ENCODE measurements at regions not wholly inside any gene's neighbourhood (a gene's known extent, or its start where the extent isn't known, plus 50 kb on each side); places are given as distances from the start of the nearest gene placed in this dataset.

- no peaks in the 10 kb centered on the region for H3K27me3 Mint-ChIP-seq
- POLR2A ChIA-PET, result no interaction called here
- intact Hi-C loops (cut with micrococcal nuclease), result no loop called here
- no peak overlapping the region for H3K4me3 Mint-ChIP-seq
- ATAC-seq (no peak), DNase-seq (no peak)
- TF ChIP-seq CTCF (IDR thresholded peaks at IDR 0.05), result no peak
- no peaks in the 10 kb centered on the region for H3K36me3 Mint-ChIP-seq (ENCODE audit: low read depth)
- CTCF ChIA-PET, result no interaction called here
- H3K9me3 Mint-ChIP-seq, result peaks cover 9% of the 10 kb centered on the region
- H3K27ac Mint-ChIP-seq, result no peak overlapping the region
- no peaks in the 10 kb centered on the region for H3K4me1 Mint-ChIP-seq (ENCODE audit: low read depth)
Observed at GRCh38 chr11:98703779-98704556, 316.8 kb upstream of the CNTN5 start.

- H3K27me3 Mint-ChIP-seq, result no peaks in the 10 kb centered on the region
- ChIA-PET CTCF (no interaction called here), POLR2A (no interaction called here)
- no peak for DNase-seq
- TF ChIP-seq CTCF (IDR thresholded peaks at IDR 0.05), result no peak
- no peaks in the 10 kb centered on the region for H3K4me1 Mint-ChIP-seq (ENCODE audit: low read depth)
- no peak overlapping the region for H3K27ac Mint-ChIP-seq
- H3K9me3 Mint-ChIP-seq, result peaks cover 10% of the 10 kb centered on the region
- H3K4me3 Mint-ChIP-seq, result no peak overlapping the region
- ATAC-seq, result no peak
- H3K36me3 Mint-ChIP-seq (ENCODE audit: low read depth), result no peaks in the 10 kb centered on the region
- intact Hi-C loops (cut with micrococcal nuclease), result no loop called here
Observed at GRCh38 chr11:98710026-98710425, 310.7 kb upstream of the CNTN5 start.

GRCh38 chr11:98710986-98711385 is 309.8 kb upstream of the CNTN5 start:
- no peaks in the 10 kb centered on the region for H3K27me3 Mint-ChIP-seq

GRCh38 chr11:98720951-98721350 is 299.8 kb upstream of the CNTN5 start:
- ChIA-PET CTCF (no interaction called here), POLR2A (no interaction called here)
- no peak overlapping the region for H3K4me3 Mint-ChIP-seq
- H3K4me1 Mint-ChIP-seq (ENCODE audit: low read depth), result no peaks in the 10 kb centered on the region
- ATAC-seq (no peak), DNase-seq (no peak)
- no peak for TF ChIP-seq CTCF (IDR thresholded peaks at IDR 0.05)
- intact Hi-C loops (cut with micrococcal nuclease), result no loop called here
- H3K27me3 Mint-ChIP-seq, result no peaks in the 10 kb centered on the region
- H3K9me3 Mint-ChIP-seq, result peaks cover 7% of the 10 kb centered on the region
- no peaks in the 10 kb centered on the region for H3K36me3 Mint-ChIP-seq (ENCODE audit: low read depth)
- no peak overlapping the region for H3K27ac Mint-ChIP-seq

More at GRCh38 chr11:98710986-98711385, 309.8 kb upstream of the CNTN5 start:
- no peak for TF ChIP-seq CTCF (IDR thresholded peaks at IDR 0.05)
- no peaks in the 10 kb centered on the region for H3K36me3 Mint-ChIP-seq (ENCODE audit: low read depth)
- intact Hi-C loops (cut with micrococcal nuclease), result no loop called here
- no peak overlapping the region for H3K27ac Mint-ChIP-seq
- ATAC-seq (no peak), DNase-seq (no peak)
- ChIA-PET POLR2A (no interaction called here), CTCF (no interaction called here)
- H3K4me3 Mint-ChIP-seq, result no peak overlapping the region
- no peaks in the 10 kb centered on the region for H3K4me1 Mint-ChIP-seq (ENCODE audit: low read depth)
- H3K9me3 Mint-ChIP-seq, result peaks cover 20% of the 10 kb centered on the region

- no peaks in the 10 kb centered on the region for H3K4me1 Mint-ChIP-seq (ENCODE audit: low read depth)
- H3K27ac Mint-ChIP-seq, result no peak overlapping the region
- ChIA-PET CTCF (no interaction called here), POLR2A (no interaction called here)
- H3K27me3 Mint-ChIP-seq, result no peaks in the 10 kb centered on the region
- H3K4me3 Mint-ChIP-seq, result no peak overlapping the region
- peaks cover 8% of the 10 kb centered on the region for H3K9me3 Mint-ChIP-seq
- H3K36me3 Mint-ChIP-seq (ENCODE audit: low read depth), result no peaks in the 10 kb centered on the region
- TF ChIP-seq CTCF (IDR thresholded peaks at IDR 0.05), result no peak
- ATAC-seq (no peak), DNase-seq (no peak)
- intact Hi-C loops (cut with micrococcal nuclease), result no loop called here
Observed at GRCh38 chr11:98725471-98725870, 295.3 kb upstream of the CNTN5 start.
